Liver (tissue), 8 donors: ENCODE measurements at regions not wholly inside any gene's neighbourhood (a gene's known extent, or its start where the extent isn't known, plus 50 kb on each side); places are given as distances from the start of the nearest gene placed in this dataset.

Experiments used
- DNase-seq: peaks from one replicate; pipeline ENCODE4 v3.0.0-alpha.2; 2017; ENCODE audit warnings: low spot score
- H3K27ac ChIP-seq, 2 donors: one replicate each; pipeline ENCODE4 v1.7.0; 2013; ENCODE audit warnings: inconsistent platforms in 2 of 2, low read length in 2 of 2, control low read depth in 1 of 2, low read depth in 1 of 2, mild to moderate bottlenecking in 1 of 2
- H3K27me3 ChIP-seq, 4 donors: one replicate each; pipeline versions ENCODE4 v1.6.1 to v1.7.0; 2013; ENCODE audit warnings: low read length in 3 of 4, inconsistent platforms in 1 of 4, mild to moderate bottlenecking in 1 of 4, moderate library complexity in 1 of 4; ENCODE audit not compliant: control insufficient read depth in 4 of 4, insufficient read depth in 4 of 4
- H3K36me3 ChIP-seq, 4 donors: one replicate each; pipeline versions ENCODE4 v1.6.1 to v1.7.0; 2013; ENCODE audit warnings: low read length in 3 of 4, mild to moderate bottlenecking in 3 of 4, low read depth in 1 of 4, moderate library complexity in 1 of 4; ENCODE audit not compliant: control insufficient read depth in 4 of 4, insufficient read depth in 3 of 4
- H3K4me1 ChIP-seq, 4 donors: one replicate each; pipeline versions ENCODE4 v1.6.1 to v1.7.0; 2013; ENCODE audit warnings: low read length in 3 of 4, mild to moderate bottlenecking in 3 of 4, moderate library complexity in 1 of 4; ENCODE audit not compliant: control insufficient read depth in 4 of 4, insufficient read depth in 4 of 4
- H3K4me3 ChIP-seq, 3 donors: one replicate each; pipeline versions ENCODE4 v1.6.1 to v1.7.0; 2013; ENCODE audit warnings: low read length in 3 of 3, control low read depth in 1 of 3, low read depth in 1 of 3, mild to moderate bottlenecking in 1 of 3
- H3K9ac ChIP-seq, 2 donors: one replicate each; pipeline ENCODE4 v1.7.0; 2013; ENCODE audit warnings: low read length in 2 of 2, mild to moderate bottlenecking in 2 of 2, moderate library complexity in 2 of 2, control low read depth in 1 of 2, low read depth in 1 of 2
- H3K9me3 ChIP-seq, 4 donors: one replicate each; pipeline versions ENCODE4 v1.6.1 to v1.7.0; 2013; ENCODE audit warnings: low read length in 3 of 4; ENCODE audit not compliant: control insufficient read depth in 4 of 4
- ATF3 ChIP-seq: IDR thresholded peaks from 2 replicates; pipeline ENCODE4 v1.6.1; 2016; ENCODE audit warnings: antibody characterized with exemption
- CTCF ChIP-seq: fragments of 150-350 bp; IDR thresholded peaks from 2 replicates; pipeline ENCODE4 v1.5.1; 2017; ENCODE audit warnings: improper control_type of control experiment, low read depth, low read length; ENCODE audit not compliant: missing input control
- EGR1 ChIP-seq, 2 donors: IDR thresholded peaks; 2 replicates each; pipeline ENCODE4 v1.6.1; 2016 to 2018; ENCODE audit warnings: antibody characterized with exemption in 2 of 2, low read depth in 2 of 2
- FOXA1 ChIP-seq: IDR thresholded peaks from 2 replicates; pipeline ENCODE4 v1.6.1; 2016; ENCODE audit warnings: antibody characterized with exemption
- FOXA2 ChIP-seq: IDR thresholded peaks from 2 replicates; pipeline ENCODE4 v1.6.1; 2016; ENCODE audit warnings: antibody characterized with exemption
- GABPA ChIP-seq, 2 donors: IDR thresholded peaks in 1 of 2; conservative IDR thresholded peaks in 1 of 2; 2 replicates each; pipeline ENCODE4 v1.6.1; 2016; ENCODE audit warnings: antibody characterized with exemption in 2 of 2, mild to moderate bottlenecking in 1 of 2, moderate library complexity in 1 of 2
- HNF4A ChIP-seq, 2 donors: conservative IDR thresholded peaks; 2 replicates each; pipeline ENCODE4 v1.6.1; 2016; ENCODE audit warnings: antibody characterized with exemption in 2 of 2, mild to moderate bottlenecking in 2 of 2
- HNF4G ChIP-seq: IDR thresholded peaks from 2 replicates; pipeline ENCODE4 v1.6.1; 2016; ENCODE audit warnings: antibody characterized with exemption
- JUND ChIP-seq, 2 donors: IDR thresholded peaks; 2 replicates each; pipeline ENCODE4 v1.6.1; 2016; ENCODE audit warnings: antibody characterized with exemption in 2 of 2
- MAX ChIP-seq: IDR thresholded peaks from 2 replicates; pipeline ENCODE4 v1.6.1; 2016; ENCODE audit warnings: antibody characterized with exemption
- NR2F2 ChIP-seq: IDR thresholded peaks from 2 replicates; pipeline ENCODE4 v1.6.1; 2016; ENCODE audit warnings: antibody characterized with exemption
- RAD21 ChIP-seq, 2 donors: IDR thresholded peaks; 2 replicates each; pipeline ENCODE4 v1.6.1; 2016; ENCODE audit warnings: antibody characterized with exemption in 2 of 2, mild to moderate bottlenecking in 2 of 2
- REST ChIP-seq: IDR thresholded peaks from 2 replicates; pipeline ENCODE4 v1.6.1; 2016; ENCODE audit warnings: antibody characterized with exemption, mild to moderate bottlenecking
- RXRA ChIP-seq, 2 donors: IDR thresholded peaks; 2 replicates each; pipeline ENCODE4 v1.6.1; 2017 to 2018; ENCODE audit warnings: antibody characterized with exemption in 2 of 2, mild to moderate bottlenecking in 1 of 2
- SP1 ChIP-seq: IDR thresholded peaks from 2 replicates; pipeline ENCODE4 v1.6.1; 2018; ENCODE audit warnings: antibody characterized with exemption, mild to moderate bottlenecking
- TAF1 ChIP-seq: conservative IDR thresholded peaks from 2 replicates; pipeline ENCODE4 v1.6.1; 2016; ENCODE audit warnings: antibody characterized with exemption, mild to moderate bottlenecking
- YY1 ChIP-seq: IDR thresholded peaks from 2 replicates; pipeline ENCODE4 v1.6.1; 2016; ENCODE audit warnings: antibody characterized with exemption, mild to moderate bottlenecking
- ZBTB33 ChIP-seq: IDR thresholded peaks from 2 replicates; pipeline ENCODE4 v1.6.1; 2016; ENCODE audit warnings: antibody characterized with exemption
- WGBS: extraction: QIAGEN DNeasy Blood & Tissue Kit; methylation state at CpG from one replicate; pipeline ENCODE4 v1.1.7; 2013; 5-methylcytosine and 5-hydroxymethylcytosine counted together
- donor health status: healthy.
- donor health status: healthy.
- donor health status: healthy.
- donor health status: healthy.
- donor health status: healthy.

- TF ChIP-seq TAF1, result no peak
- TF ChIP-seq JUND (IDR thresholded peaks at IDR 0.05), result no peak
- TF ChIP-seq SP1, result no peak
- no peak for TF ChIP-seq ATF3
- TF ChIP-seq RAD21 (IDR thresholded peaks at IDR 0.05), result no peak
- no peak for TF ChIP-seq ZBTB33
- no peak for TF ChIP-seq MAX
- no peak for TF ChIP-seq HNF4A (conservative IDR thresholded peaks at IDR 0.05)
- TF ChIP-seq REST, result no peak
- TF ChIP-seq CTCF, result no peak
- TF ChIP-seq NR2F2, result no peak
- no peak for TF ChIP-seq EGR1 (IDR thresholded peaks at IDR 0.05; ENCODE audit: low read depth in 2 of 2)
- no peak for TF ChIP-seq FOXA1
- no peak for TF ChIP-seq HNF4G
- TF ChIP-seq RXRA (IDR thresholded peaks at IDR 0.05), result no peak
- no peak for TF ChIP-seq GABPA (IDR thresholded peaks at IDR 0.05 in 1 of 2, conservative IDR thresholded peaks at IDR 0.05 in 1 of 2)
- TF ChIP-seq YY1, result no peak
- TF ChIP-seq FOXA2, result no peak
- no peaks in the 10 kb centered on the region for H3K36me3 ChIP-seq
- H3K27ac ChIP-seq, result no peak overlapping the region
- no peak overlapping the region for H3K9ac ChIP-seq
- H3K4me1 ChIP-seq, result no peaks in the 10 kb centered on the region
- H3K4me3 ChIP-seq, result no peak overlapping the region
- 57% methylated on average over 1 of the region's 1 CpG for WGBS
- H3K27me3 ChIP-seq, result no peaks in the 10 kb centered on the region
- no peaks in the 10 kb centered on the region for H3K9me3 ChIP-seq
- no peak for DNase-seq
Measured at GRCh38 chr4:75385106-75385505, 129.1 kb downstream of the RCHY1 start.

GRCh38 chr4:75376543-75376942 lies 137.7 kb downstream of the RCHY1 start:
- no peak overlapping the region for H3K9ac ChIP-seq
- H3K4me3 ChIP-seq, result no peak overlapping the region
- H3K36me3 ChIP-seq, result no peaks in the 10 kb centered on the region
- DNase-seq, result no peak
- no peak overlapping the region for H3K27ac ChIP-seq
- H3K9me3 ChIP-seq, result peaks cover 0 to 9% (median 3%) of the 10 kb centered on the region in 4 donors
- H3K27me3 ChIP-seq, result no peaks in the 10 kb centered on the region
- no peaks in the 10 kb centered on the region for H3K4me1 ChIP-seq
- TF ChIP-seq GABPA (IDR thresholded peaks at IDR 0.05 in 1 of 2, conservative IDR thresholded peaks at IDR 0.05 in 1 of 2), result no peak
- TF ChIP-seq RAD21 (IDR thresholded peaks at IDR 0.05), result no peak
- TF ChIP-seq SP1, result no peak
- no peak for TF ChIP-seq YY1
- TF ChIP-seq EGR1 (IDR thresholded peaks at IDR 0.05; ENCODE audit: low read depth in 2 of 2), result no peak
- no peak for TF ChIP-seq HNF4A (conservative IDR thresholded peaks at IDR 0.05)
- TF ChIP-seq FOXA2, result no peak
- TF ChIP-seq JUND (IDR thresholded peaks at IDR 0.05), result no peak
- TF ChIP-seq REST, result no peak
- no peak for TF ChIP-seq ATF3
- TF ChIP-seq RXRA (IDR thresholded peaks at IDR 0.05), result no peak
- TF ChIP-seq NR2F2, result no peak
- TF ChIP-seq TAF1, result no peak
- no peak for TF ChIP-seq ZBTB33
